ENCODE measurements at regions not wholly inside any gene's neighbourhood (a gene's known extent, or its start where the extent isn't known, plus 50 kb on each side); places are given as distances from the start of the nearest gene placed in this dataset.

DNA sequence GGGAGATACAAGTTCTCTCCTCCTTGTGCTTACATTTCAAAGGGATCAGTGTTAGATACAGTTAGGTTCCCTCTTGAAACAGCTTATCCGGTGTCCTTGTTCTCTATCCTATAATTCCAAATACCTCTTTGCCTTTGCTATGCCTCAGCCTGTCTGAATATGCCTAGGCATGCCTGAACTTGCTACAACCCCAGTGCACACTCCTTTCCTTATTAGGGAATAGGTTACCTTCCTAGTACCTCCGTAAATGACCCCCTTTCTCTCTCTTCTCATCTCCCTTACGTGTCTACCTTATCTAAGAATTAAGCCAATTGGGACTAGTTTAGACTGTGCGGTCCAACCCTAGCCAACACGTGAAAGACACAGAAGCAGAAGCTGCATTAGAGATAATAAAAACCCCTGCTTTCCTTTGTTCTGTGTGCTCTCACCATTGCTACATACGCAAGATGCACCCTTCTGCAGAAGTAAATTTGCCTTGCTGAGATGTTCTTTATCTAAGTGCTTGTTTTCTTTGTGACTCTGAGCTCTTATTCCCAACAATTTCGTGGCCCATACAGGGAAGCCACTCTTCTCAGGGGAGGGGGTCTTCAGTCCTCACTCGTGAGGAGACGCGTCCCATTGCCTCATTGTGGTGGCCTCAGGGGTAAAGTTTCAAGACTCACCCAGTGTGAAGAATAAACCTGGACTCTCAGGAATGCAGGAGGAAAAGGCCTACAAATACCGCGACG is 802.1 kb downstream of the PLA2G4A start:
- Histone ChIP-seq H3K27ac (ENCODE audit: low read depth, low read length) (no peak overlapping the region), H4K20me1 (ENCODE audit: insufficient read depth, low read length) (no peaks in the 10 kb centered on the region), H3K9me3 (ENCODE audit: low read depth, low read length) (peaks cover 3% of the 10 kb centered on the region), H3K27me3 (ENCODE audit: insufficient read depth, low read length) (no peaks in the 10 kb centered on the region), H2AFZ (ENCODE audit: low read length) (no peak overlapping the region), H3K79me2 (ENCODE audit: insufficient read depth, low read length) (no peaks in the 10 kb centered on the region), H3K4me1 (ENCODE audit: insufficient read depth, low read length) (no peaks in the 10 kb centered on the region), H3K36me3 (ENCODE audit: insufficient read depth, low read length) (no peaks in the 10 kb centered on the region), H3K4me2 (ENCODE audit: insufficient read depth, low read length) (no peak overlapping the region), H3K4me3 (ENCODE audit: insufficient read depth, low read length) (no peak overlapping the region)
- TF ChIP-seq CTCF (IDR thresholded peaks at IDR 0.05; ENCODE audit: extremely low read depth, low read depth, low read length): no peak
- DNase-seq (ENCODE audit: insufficient read length, low spot score, missing footprints): no peak

DNA sequence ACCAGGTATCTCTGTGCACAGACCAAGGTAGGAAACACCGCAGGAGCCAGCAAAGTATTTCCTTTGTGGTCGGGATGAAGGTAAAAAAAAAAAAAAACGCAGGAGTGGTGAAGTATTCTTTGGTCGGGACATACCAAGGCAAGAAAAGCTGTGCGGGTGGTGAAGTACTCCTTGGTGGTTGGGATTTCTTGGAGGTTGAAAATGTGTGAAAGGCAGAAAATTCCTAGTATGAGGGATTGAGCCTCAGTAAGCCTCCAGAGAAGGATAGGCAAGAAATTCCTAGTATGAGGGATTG is 802.6 kb downstream of the PLA2G4A start:
- H3K27ac ChIP-seq (ENCODE audit: low read depth, low read length): no peak overlapping the region

DNA sequence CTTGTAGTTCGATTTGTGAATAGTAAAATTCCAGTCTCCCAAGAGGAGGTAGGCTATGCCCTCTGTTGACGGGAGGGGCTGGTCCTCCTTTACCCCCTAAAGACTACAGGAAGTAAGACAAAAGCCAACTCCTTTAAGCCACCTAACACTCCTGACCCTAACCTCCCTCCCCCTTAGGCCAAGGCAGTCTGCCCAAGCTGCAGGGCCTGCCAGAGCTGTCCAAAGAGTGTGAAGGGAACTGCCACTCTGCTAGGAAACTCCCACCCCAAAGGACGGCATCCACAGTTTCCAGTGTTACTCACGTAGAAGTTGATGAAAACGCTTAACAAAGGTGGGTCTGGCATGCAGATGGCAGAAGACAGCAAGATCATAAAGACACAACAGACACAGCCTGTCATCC is 803.2 kb downstream of the PLA2G4A start:
- H3K4me2 ChIP-seq (ENCODE audit: insufficient read depth, low read length): no peak overlapping the region
- no peak overlapping the region for H2AFZ ChIP-seq (ENCODE audit: low read length)
- H3K79me2 ChIP-seq (ENCODE audit: insufficient read depth, low read length): no peaks in the 10 kb centered on the region
- peaks cover 3% of the 10 kb centered on the region for H3K9me3 ChIP-seq (ENCODE audit: low read depth, low read length)
- TF ChIP-seq CTCF (IDR thresholded peaks at IDR 0.05; ENCODE audit: extremely low read depth, low read depth, low read length): no peak
- H3K4me1 ChIP-seq (ENCODE audit: insufficient read depth, low read length): no peaks in the 10 kb centered on the region
- H3K27me3 ChIP-seq (ENCODE audit: insufficient read depth, low read length): no peaks in the 10 kb centered on the region
- no peak for DNase-seq (ENCODE audit: insufficient read length, low spot score, missing footprints)
- H4K20me1 ChIP-seq (ENCODE audit: insufficient read depth, low read length): no peaks in the 10 kb centered on the region
- H3K27ac ChIP-seq (ENCODE audit: low read depth, low read length): no peak overlapping the region
- no peaks in the 10 kb centered on the region for H3K36me3 ChIP-seq (ENCODE audit: insufficient read depth, low read length)
- no peak overlapping the region for H3K4me3 ChIP-seq (ENCODE audit: insufficient read depth, low read length)

More for the DNA sequence above, 802.6 kb downstream of the PLA2G4A start:
- peaks cover 3% of the 10 kb centered on the region for H3K9me3 ChIP-seq (ENCODE audit: low read depth, low read length)
- no peaks in the 10 kb centered on the region for H3K4me1 ChIP-seq (ENCODE audit: insufficient read depth, low read length)
- H2AFZ ChIP-seq (ENCODE audit: low read length): no peak overlapping the region
- no peaks in the 10 kb centered on the region for H4K20me1 ChIP-seq (ENCODE audit: insufficient read depth, low read length)
- no peak overlapping the region for H3K4me2 ChIP-seq (ENCODE audit: insufficient read depth, low read length)
- no peak overlapping the region for H3K4me3 ChIP-seq (ENCODE audit: insufficient read depth, low read length)
- no peaks in the 10 kb centered on the region for H3K36me3 ChIP-seq (ENCODE audit: insufficient read depth, low read length)
- H3K79me2 ChIP-seq (ENCODE audit: insufficient read depth, low read length): no peaks in the 10 kb centered on the region
- DNase-seq (ENCODE audit: insufficient read length, low spot score, missing footprints): no peak
- no peak for TF ChIP-seq CTCF (IDR thresholded peaks at IDR 0.05; ENCODE audit: extremely low read depth, low read depth, low read length)
- no peaks in the 10 kb centered on the region for H3K27me3 ChIP-seq (ENCODE audit: insufficient read depth, low read length)

DNA sequence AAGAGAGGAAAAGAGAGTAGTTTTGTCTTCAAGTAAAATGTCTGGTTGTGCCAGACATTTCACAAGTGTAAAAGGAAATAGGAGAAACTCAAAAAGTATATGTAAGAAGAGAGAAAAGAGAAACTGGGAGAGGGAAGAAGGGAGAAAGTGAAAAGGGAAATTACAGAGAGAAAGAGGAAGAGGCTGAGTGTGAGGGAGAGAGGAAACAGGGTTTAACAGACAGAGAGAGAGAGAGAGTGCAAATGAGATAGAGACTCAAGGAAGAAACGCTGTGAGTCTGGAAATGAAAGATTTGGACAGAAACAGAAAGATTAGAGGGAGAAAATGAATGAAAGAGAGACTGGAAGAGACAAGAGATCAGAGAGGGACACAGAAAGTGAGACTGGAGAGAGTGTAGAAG is 806.2 kb downstream of the PLA2G4A start:
- DNase-seq (ENCODE audit: insufficient read length, low spot score, missing footprints): no peak
- H3K4me2 ChIP-seq (ENCODE audit: insufficient read depth, low read length): no peak overlapping the region
- no peak for TF ChIP-seq CTCF (IDR thresholded peaks at IDR 0.05; ENCODE audit: extremely low read depth, low read depth, low read length)
- H3K27ac ChIP-seq (ENCODE audit: low read depth, low read length): no peak overlapping the region
- no peaks in the 10 kb centered on the region for H3K36me3 ChIP-seq (ENCODE audit: insufficient read depth, low read length)
- H3K4me3 ChIP-seq (ENCODE audit: insufficient read depth, low read length): no peak overlapping the region
- H3K9me3 ChIP-seq (ENCODE audit: low read depth, low read length): peaks cover 3% of the 10 kb centered on the region
- no peaks in the 10 kb centered on the region for H3K79me2 ChIP-seq (ENCODE audit: insufficient read depth, low read length)
- no peaks in the 10 kb centered on the region for H3K27me3 ChIP-seq (ENCODE audit: insufficient read depth, low read length)
- no peaks in the 10 kb centered on the region for H4K20me1 ChIP-seq (ENCODE audit: insufficient read depth, low read length)
- H3K4me1 ChIP-seq (ENCODE audit: insufficient read depth, low read length): no peaks in the 10 kb centered on the region
- no peak overlapping the region for H2AFZ ChIP-seq (ENCODE audit: low read length)
